COLO668 (cell line): ENCODE measurements at regions not wholly inside any gene's neighbourhood (a gene's known extent, or its start where the extent isn't known, plus 50 kb on each side); places are given as distances from the start of the nearest gene placed in this dataset.

ENCODE experiments used
- DNase-seq: peaks from one replicate; lab custom pipeline; 2025; ENCODE audit not compliant: unreplicated experiment; lab: John Stamatoyannopoulos, UW

- DNase-seq, result no peak
Observed at GRCh38 chr6:145189836-145190235, 545.5 kb downstream of the EPM2A start.

GRCh38 chr6:145194389-145194788, 540.9 kb downstream of the EPM2A start:
- DNase-seq, result no peak

DNA sequence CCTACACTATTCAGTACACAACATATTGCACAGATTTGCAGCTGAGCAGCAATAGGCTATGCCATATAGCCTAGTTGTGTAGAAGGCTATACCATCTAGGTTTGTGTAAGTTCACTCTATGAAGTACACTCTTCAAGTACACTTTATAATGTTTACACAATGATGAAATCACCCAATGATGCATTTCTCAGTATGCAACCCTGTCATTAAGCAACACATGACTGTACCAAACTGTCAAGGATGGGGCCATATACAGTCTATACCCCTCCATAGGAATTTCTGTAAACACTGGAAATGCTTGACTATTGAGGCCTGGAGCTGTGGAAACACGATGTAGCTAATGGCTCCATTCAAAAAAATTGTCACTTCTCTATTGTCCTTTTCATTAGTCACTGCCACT, 535.4 kb downstream of the EPM2A start:
- no peak for DNase-seq

DNA sequence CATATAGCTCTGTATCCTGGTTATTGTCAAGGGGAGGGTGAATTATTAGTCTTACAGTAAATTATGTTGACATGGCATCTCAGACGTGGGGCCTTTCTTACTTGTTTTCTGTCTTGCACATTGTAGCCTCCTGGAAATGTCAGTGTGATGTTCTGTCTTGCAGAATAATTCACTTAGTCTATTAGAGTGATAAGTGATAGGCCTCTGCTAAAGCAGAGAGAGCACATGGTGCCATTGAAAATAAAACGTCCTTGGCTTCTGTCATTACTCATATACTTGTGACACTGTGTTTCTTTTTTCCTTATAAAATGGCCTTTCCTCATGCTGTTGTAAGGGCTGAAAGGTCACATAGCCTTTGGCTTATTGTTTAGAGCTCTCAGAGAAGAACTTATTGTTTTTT, 531.0 kb downstream of the EPM2A start:
- DNase-seq, result no peak

GRCh38 chr6:145206247-145206907, 528.9 kb downstream of the EPM2A start:
- DNase-seq, result no peak

DNA sequence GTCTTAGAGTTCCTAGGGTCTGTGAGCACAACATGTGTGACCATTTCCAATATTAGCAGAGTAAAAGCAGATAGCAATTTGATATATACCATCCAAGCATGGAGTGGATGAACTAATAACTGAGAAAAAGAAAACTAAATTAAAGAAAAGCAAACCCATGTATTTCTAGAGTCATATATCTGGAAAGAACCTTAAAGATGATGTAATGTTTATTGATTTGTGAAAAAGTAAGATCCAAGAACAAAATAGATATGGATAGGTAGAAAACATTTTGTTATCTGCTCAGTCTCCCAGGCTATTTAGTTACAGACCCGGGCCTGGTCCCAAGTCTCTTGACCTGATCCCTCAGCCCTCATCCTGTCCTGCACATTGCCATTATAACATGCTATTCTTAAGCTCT, 526.8 kb downstream of the EPM2A start:
- no peak for DNase-seq

DNA sequence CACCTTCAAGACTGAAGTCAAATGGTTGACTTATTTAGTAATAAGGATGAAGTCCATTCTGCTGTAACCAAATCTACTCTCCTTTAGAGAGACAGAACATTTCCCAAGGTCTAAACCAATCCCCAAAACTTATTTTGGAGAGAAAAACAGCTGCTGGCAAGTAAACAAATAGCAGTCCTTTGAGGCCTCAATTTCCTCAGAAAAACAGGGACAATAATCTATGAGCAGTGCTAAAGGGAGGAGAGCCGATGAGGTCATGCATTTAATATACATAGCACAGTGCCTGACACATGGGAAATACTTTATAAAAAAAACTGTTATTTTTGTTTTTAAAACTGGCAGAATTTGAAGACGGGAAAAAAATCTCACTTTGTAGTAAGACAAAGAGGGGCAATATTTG, 526.0 kb downstream of the EPM2A start:
- no peak for DNase-seq

DNA sequence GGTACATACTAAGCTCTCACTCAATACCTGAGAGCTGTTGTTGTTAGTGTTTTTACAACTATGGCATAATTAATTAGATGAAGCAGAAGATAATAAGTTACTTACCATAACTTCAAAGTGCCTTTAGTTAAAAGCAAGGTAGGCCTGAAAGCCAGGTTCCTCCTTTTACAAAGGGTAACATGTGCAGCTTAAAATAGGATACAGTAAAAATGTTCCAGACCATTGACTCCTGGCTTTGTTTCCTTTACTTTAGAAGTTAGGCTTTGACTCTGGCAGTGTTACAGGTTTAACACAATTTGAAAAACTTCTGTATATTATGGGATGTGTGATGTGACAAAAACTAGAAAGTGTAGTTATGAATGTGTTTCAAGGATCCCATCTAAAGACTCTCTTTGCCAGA, 522.5 kb downstream of the EPM2A start:
- DNase-seq, result no peak

GRCh38 chr6:145213614-145214013, 521.7 kb downstream of the EPM2A start:
- no peak for DNase-seq

GRCh38 chr6:145214570-145214969, 520.8 kb downstream of the EPM2A start:
- no peak for DNase-seq

GRCh38 chr6:145224450-145224849, 510.9 kb downstream of the EPM2A start:
- DNase-seq, result no peak

- no peak for DNase-seq
Observed at GRCh38 chr6:145225500-145225899, 509.8 kb downstream of the EPM2A start.

GRCh38 chr6:145227593-145227992, 507.7 kb downstream of the EPM2A start:
- no peak for DNase-seq

DNA sequence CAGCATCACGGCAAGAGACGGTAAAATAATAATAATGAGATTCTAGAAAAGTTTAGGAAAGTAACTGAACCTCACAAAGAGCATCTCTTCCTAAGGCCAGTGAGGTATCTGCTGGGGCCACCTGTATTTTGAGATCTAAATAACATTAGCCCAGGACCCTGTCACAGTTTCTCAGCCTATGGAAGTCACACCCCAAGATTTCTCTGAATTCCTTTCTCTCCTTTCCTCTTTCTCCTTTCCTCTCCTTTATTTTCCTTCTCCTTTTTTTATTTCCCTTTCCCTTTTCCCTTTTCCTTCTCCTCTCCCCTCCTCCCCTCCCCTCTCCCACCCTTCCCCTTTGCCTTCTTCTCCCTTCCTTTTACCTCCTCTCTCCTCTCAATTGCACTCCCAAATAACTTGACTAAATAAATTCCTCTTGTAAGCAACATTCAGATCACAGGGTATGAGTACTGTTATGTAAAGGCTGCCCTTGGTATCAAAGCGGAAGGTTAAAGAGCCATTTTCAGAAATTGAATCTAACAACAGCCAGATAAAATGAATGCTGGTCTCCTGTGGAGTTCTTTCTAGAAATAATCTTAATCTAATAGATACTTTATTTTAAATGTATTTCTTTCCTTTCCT, 506.2 kb downstream of the EPM2A start:
- DNase-seq, result no peak

GRCh38 chr6:145233955-145234354, 501.4 kb downstream of the EPM2A start:
- no peak for DNase-seq

DNA sequence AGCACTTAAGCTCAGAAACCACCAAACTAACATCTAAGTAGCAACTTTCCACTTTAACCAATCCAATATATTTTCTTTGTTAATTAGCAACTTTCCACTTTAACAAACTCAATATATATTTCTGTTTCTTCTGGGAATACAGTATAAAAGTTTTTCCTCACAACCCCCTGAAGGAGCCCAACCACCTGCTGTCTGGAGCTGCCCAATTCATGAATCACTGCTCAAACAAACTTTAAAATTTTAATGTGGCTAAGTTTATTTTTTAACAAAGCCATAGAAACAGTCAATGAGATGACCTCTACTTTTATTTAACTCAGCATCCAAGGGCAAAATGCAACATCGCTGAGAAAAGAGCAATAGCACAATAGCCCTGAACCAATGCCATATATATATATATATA, 500.1 kb downstream of the EPM2A start:
- no peak for DNase-seq

- DNase-seq, result no peak
Observed at GRCh38 chr6:145238787-145239186, 496.5 kb downstream of the EPM2A start.

GRCh38 chr6:145241039-145241438, 494.3 kb downstream of the EPM2A start:
- DNase-seq, result no peak

DNA sequence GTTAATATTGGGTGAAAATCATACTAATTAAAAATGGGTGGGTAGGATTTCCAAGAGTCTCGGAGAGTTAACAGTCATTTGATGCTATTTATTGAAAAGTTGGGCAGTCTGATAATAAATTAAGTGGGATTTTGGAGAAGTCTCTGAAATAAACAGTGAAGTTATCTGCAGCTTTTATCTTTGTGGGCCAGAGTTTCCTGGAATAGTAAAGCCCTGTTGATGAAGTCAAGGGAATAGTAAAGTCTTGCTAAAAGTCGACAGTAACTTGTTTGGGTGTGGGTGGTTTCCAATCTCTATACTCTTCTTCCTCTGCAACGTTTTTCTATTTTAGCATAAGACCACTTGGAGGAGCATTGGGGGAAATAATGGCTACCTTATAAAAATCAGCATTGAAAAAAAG, 493.6 kb downstream of the EPM2A start:
- DNase-seq, result no peak

- DNase-seq, result no peak
Observed at GRCh38 chr6:145244349-145245100, 490.8 kb downstream of the EPM2A start.

DNA sequence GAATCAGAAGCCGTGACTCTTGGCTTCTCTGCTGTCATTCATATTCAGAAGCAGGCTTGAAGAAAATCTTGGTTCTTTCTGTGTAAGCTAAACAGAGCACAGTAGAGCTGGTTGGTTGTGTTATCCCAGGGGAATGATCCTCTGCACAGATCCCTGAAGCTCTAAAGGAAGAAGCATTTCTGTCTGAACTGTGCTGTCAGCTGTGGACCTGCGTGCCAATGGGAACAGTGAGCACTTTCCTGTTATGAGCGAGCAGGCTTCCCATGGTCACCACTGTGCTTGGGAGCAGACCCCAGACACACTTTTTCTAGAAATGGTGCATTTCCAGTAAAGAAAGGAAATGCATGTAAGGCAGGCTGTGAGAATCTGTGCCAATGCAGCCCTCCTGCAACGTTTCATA, 490.2 kb downstream of the EPM2A start:
- no peak for DNase-seq

- DNase-seq, result no peak
Observed at GRCh38 chr6:145247692-145248419, 487.5 kb downstream of the EPM2A start.
